Endothelial cell of umbilical vein (primary cell): ENCODE measurements at regions not wholly inside any gene's neighbourhood (a gene's known extent, or its start where the extent isn't known, plus 50 kb on each side); places are given as distances from the start of the nearest gene placed in this dataset.

Experiments used
- BruUV-seq: library from RNA; stranded (reverse); fragments of 400-500 nt; replicated peaks from 2 replicates; lab custom pipeline; 2021; lab: Mats Ljungman, UMichigan
- CTCF ChIA-PET: fragments of 300-600, 350-600 bp; sonication (Branson Sonifier 250); formaldehyde crosslinking; loops from one replicate; lab custom pipeline; 2021; ENCODE audit warnings: antibody characterized with exemption, inconsistent platforms; lab: Charles Lee
- POLR2A ChIA-PET: fragments of 300-600, 350-600 bp; sonication (Branson Sonifier 250); formaldehyde crosslinking; loops from one replicate; lab custom pipeline; 2021; ENCODE audit warnings: antibody characterized with exemption, inconsistent platforms; lab: Charles Lee
- DNase-seq: peaks from one replicate; pipeline ENCODE4 v3.0.0-alpha.2; 2011; ENCODE audit warnings: low read depth, low spot score
- FAIRE-seq: peaks from 2 replicates; lab custom pipeline; 2011; peaks lifted over from hg19 to GRCh38; lab: Jason Lieb, UNC
- H2AFZ ChIP-seq: 2 replicates; pipeline ENCODE4 v1.6.0; 2012; ENCODE audit warnings: low read depth, low read length, control low read depth, inconsistent platforms
- H3K27ac ChIP-seq: 2 replicates; pipeline ENCODE4 v1.5.1; 2011; ENCODE audit warnings: low read depth, mild to moderate bottlenecking, control low read depth, low read length, moderate library complexity; ENCODE audit not compliant: insufficient read depth
- H3K27me3 ChIP-seq, 2 experiments: 2 replicates each; pipeline versions ENCODE4 v1.6.0 to v1.6.1; 2011; ENCODE audit warnings: low read length in 2 of 2, mixed read lengths in 1 of 2; ENCODE audit not compliant: control insufficient read depth in 2 of 2, insufficient read depth in 2 of 2
- H3K36me3 ChIP-seq, 2 experiments: 2 replicates in 1 of 2; 3 replicates in 1 of 2; pipeline ENCODE4 v1.5.1; 2011; ENCODE audit warnings: low read length in 2 of 2, mild to moderate bottlenecking in 1 of 2, moderate library complexity in 1 of 2; ENCODE audit not compliant: control insufficient read depth in 2 of 2, insufficient read depth in 2 of 2; ENCODE audit errors: extremely low read depth in 1 of 2
- H3K4me1 ChIP-seq: 3 replicates; pipeline ENCODE4 v1.5.1; 2011; ENCODE audit warnings: mild to moderate bottlenecking, low read length; ENCODE audit not compliant: control insufficient read depth, insufficient read depth; ENCODE audit errors: extremely low read depth
- H3K4me2 ChIP-seq: 2 replicates; pipeline ENCODE4 v1.6.1; 2011; ENCODE audit warnings: low read length, control low read depth, mixed read lengths; ENCODE audit not compliant: insufficient read depth
- H3K4me3 ChIP-seq, 3 experiments: fragments of 200-600 bp in 1 of 3; sonication (generic), shearing (Covaris generic) in 1 of 3; replicated peaks in 1 of 3; 2 replicates each; pipeline ENCODE4 v1.5.1; 2011 to 2016; ENCODE audit warnings: control low read depth in 3 of 3, low read length in 3 of 3, mild to moderate bottlenecking in 2 of 3, inconsistent platforms in 1 of 3, low read depth in 1 of 3, moderate library complexity in 1 of 3; ENCODE audit not compliant: insufficient read depth in 1 of 3
- H3K79me2 ChIP-seq: 2 replicates; pipeline ENCODE4 v1.6.0; 2012; ENCODE audit warnings: low read length, inconsistent platforms; ENCODE audit not compliant: control insufficient read depth, insufficient read depth
- H3K9ac ChIP-seq: replicated peaks from 2 replicates; pipeline ENCODE3; 2011; ENCODE audit warnings: low read length, control low read depth; ENCODE audit not compliant: insufficient read depth; ENCODE audit errors: extremely low read depth
- H3K9me1 ChIP-seq: replicated peaks from 3 replicates; pipeline ENCODE4 v1.6.0; 2011; ENCODE audit warnings: mild to moderate bottlenecking, low read length; ENCODE audit not compliant: control insufficient read depth, insufficient read depth; ENCODE audit errors: extremely low read depth
- H3K9me3 ChIP-seq: replicated peaks from 2 replicates; pipeline ENCODE4 v1.5.1; 2012; ENCODE audit warnings: low read length, inconsistent platforms; ENCODE audit not compliant: control insufficient read depth, insufficient read depth
- H4K20me1 ChIP-seq: replicated peaks from 2 replicates; pipeline ENCODE3; 2011; ENCODE audit warnings: mild to moderate bottlenecking, low read length; ENCODE audit not compliant: control insufficient read depth, insufficient read depth; ENCODE audit errors: extremely low read depth
- EZH2 ChIP-seq: IDR thresholded peaks from 2 replicates; pipeline ENCODE4 v1.6.1; 2012; ENCODE audit warnings: borderline replicate concordance, low read depth, mild to moderate bottlenecking, moderate library complexity, low read length, inconsistent platforms; ENCODE audit not compliant: severe bottlenecking
- FOS ChIP-seq: IDR thresholded peaks from 2 replicates; pipeline ENCODE4 v1.6.1; 2011; ENCODE audit warnings: mild to moderate bottlenecking, low read length, moderate library complexity, borderline replicate concordance; ENCODE audit not compliant: insufficient read depth
- GATA2 ChIP-seq: IDR thresholded peaks from 2 replicates; pipeline ENCODE4 v1.7.0; 2011; ENCODE audit warnings: low read depth, mild to moderate bottlenecking, moderate library complexity, mixed read lengths, low read length; ENCODE audit not compliant: insufficient read length, insufficient read depth
- JUN ChIP-seq: IDR thresholded peaks from 2 replicates; pipeline ENCODE4 v1.6.1; 2011; ENCODE audit warnings: borderline replicate concordance, low read depth; ENCODE audit not compliant: insufficient read length, insufficient read depth
- POLR2A ChIP-seq: IDR thresholded peaks from 2 replicates; pipeline ENCODE4 v1.6.1; 2012; ENCODE audit warnings: low read depth, mild to moderate bottlenecking, control low read depth, low read length
- POLR2AphosphoS5 ChIP-seq: IDR thresholded peaks from 2 replicates; pipeline ENCODE4 v1.6.1; 2012; ENCODE audit warnings: low read depth, mild to moderate bottlenecking, control low read depth, low read length, moderate library complexity; ENCODE audit not compliant: insufficient read depth
- dilution Hi-C: fragments of 300-500 bp; cut with MboI; formaldehyde crosslinking; loops from one replicate; pipeline ENCODE4 v1.15.0; 2019; ENCODE audit warnings: low sequenced_read_pairs; ENCODE audit not compliant: extremely low pct_ligation_motif_present
- intact Hi-C: fragments of 100-400 bp; cut with micrococcal nuclease; formaldehyde crosslinking; loops from one replicate; pipeline ENCODE4 v1.10.0; 2022
- TF ChIP-seq, protein P1 (sequence below): IDR thresholded peaks from 2 replicates; pipeline ENCODE4 v1.6.1; 2011; ENCODE audit not compliant: insufficient read depth, insufficient read length
- TF ChIP-seq, protein P2 (sequence below), 2 donors: IDR thresholded peaks; 1 replicate in 1 of 2; 2 replicates in 1 of 2; pipeline ENCODE4 v1.5.1; 2011; ENCODE audit warnings: low read length in 2 of 2, mild to moderate bottlenecking in 2 of 2, moderate library complexity in 2 of 2, control low read depth in 1 of 2, inconsistent platforms in 1 of 2, low read depth in 1 of 2; ENCODE audit not compliant: insufficient read depth in 1 of 2; ENCODE audit errors: extremely low read depth in 1 of 2

DNA sequence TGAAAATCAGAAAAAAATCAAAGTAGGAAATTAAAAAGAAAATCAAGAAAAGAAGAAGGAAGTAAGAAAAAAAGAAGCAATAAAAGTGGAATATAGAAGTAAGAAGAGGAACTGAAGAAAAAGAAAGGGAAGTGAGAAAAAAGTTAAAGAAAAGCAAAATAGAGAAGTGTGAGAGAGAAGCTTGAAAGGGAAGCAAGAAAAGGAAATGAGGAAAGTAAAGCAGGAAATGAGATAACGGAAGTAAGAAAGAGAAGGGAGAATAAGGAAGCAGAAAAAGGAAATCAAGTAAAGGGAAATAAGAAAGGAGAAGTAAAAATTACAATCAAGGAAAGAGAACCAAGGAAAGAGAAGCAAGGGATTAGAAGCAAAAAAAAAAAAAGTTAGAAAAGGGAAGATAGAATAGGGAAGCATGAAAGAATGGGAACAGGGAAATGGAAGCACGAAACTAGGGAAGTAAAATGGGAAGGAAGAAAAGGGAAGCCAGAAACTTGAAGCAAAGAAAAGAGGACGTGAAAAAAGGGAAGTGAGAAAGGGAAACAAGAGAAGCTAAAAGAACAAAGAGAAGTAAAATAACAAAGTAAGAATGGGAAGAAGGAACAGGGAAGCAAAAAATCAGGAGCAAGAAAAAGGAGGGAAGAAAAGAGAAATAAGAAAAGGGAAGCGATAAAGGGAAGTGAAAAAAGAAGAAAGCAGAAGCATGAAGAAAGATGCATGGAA lies 243.3 kb upstream of the NCKAP5 start:
- peaks cover 44% of the 10 kb centered on the region for H3K4me1 ChIP-seq
- intact Hi-C loops (loop anchor here (10.0 kb wide), 1 partner anchor 547 kb away; no protein-coding TSS in a partner anchor), dilution Hi-C loops (no loop called here)
- DNase-seq (no peak), FAIRE-seq (no peak)
- BruUV-seq: no TSS peak
- H4K20me1 ChIP-seq: no peaks in the 10 kb centered on the region
- POLR2A ChIA-PET: no interaction called here
- no peaks in the 10 kb centered on the region for H3K36me3 ChIP-seq
- CTCF ChIA-PET: no interaction called here
- H3K4me3 ChIP-seq: no peak overlapping the region
- H2AFZ ChIP-seq: no peak overlapping the region
- H3K4me2 ChIP-seq: no peak overlapping the region
- H3K9me1 ChIP-seq: no peaks in the 10 kb centered on the region
- no peak overlapping the region for H3K27ac ChIP-seq
- H3K9ac ChIP-seq: no peak overlapping the region
- no peaks in the 10 kb centered on the region for H3K9me3 ChIP-seq
- no peaks in the 10 kb centered on the region for H3K79me2 ChIP-seq
- TF ChIP-seq GATA2: no peak
- TF ChIP-seq, protein P1, sequence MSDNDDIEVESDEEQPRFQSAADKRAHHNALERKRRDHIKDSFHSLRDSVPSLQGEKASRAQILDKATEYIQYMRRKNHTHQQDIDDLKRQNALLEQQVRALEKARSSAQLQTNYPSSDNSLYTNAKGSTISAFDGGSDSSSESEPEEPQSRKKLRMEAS: no peak
- no peak for TF ChIP-seq EZH2
- no peak for TF ChIP-seq POLR2A
- no peak for TF ChIP-seq FOS
- TF ChIP-seq, protein P2, sequence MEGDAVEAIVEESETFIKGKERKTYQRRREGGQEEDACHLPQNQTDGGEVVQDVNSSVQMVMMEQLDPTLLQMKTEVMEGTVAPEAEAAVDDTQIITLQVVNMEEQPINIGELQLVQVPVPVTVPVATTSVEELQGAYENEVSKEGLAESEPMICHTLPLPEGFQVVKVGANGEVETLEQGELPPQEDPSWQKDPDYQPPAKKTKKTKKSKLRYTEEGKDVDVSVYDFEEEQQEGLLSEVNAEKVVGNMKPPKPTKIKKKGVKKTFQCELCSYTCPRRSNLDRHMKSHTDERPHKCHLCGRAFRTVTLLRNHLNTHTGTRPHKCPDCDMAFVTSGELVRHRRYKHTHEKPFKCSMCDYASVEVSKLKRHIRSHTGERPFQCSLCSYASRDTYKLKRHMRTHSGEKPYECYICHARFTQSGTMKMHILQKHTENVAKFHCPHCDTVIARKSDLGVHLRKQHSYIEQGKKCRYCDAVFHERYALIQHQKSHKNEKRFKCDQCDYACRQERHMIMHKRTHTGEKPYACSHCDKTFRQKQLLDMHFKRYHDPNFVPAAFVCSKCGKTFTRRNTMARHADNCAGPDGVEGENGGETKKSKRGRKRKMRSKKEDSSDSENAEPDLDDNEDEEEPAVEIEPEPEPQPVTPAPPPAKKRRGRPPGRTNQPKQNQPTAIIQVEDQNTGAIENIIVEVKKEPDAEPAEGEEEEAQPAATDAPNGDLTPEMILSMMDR (IDR thresholded peaks at IDR 0.05; ENCODE audit: extremely low read depth in 1 of 2, insufficient read depth in 1 of 2, low read depth in 1 of 2, low read length in 2 of 2): no peak
- no peak for TF ChIP-seq POLR2AphosphoS5
- TF ChIP-seq JUN: no peak
- H3K27me3 ChIP-seq: no peaks in the 10 kb centered on the region
